ENCODE measurements at regions not wholly inside any gene's neighbourhood (a gene's known extent, or its start where the extent isn't known, plus 50 kb on each side); places are given as distances from the start of the nearest gene placed in this dataset.

GRCh38 chr18:24731981-24732380 lies 271.5 kb downstream of the HRH4 start:
- no peak for TF ChIP-seq CTCF (conservative IDR thresholded peaks at IDR 0.05; ENCODE audit: control insufficient read depth, insufficient read depth, low read depth, low read length)
- H3K4me3 ChIP-seq (ENCODE audit: control insufficient read depth, low read depth, low read length), result no peak overlapping the region
- peak; percentile 38 for DNase-seq (ENCODE audit: low read depth)

GRCh38 chr18:24734058-24734457 lies 273.6 kb downstream of the HRH4 start:
- DNase-seq (ENCODE audit: low read depth), result peak; percentile 40
- TF ChIP-seq CTCF (conservative IDR thresholded peaks at IDR 0.05; ENCODE audit: control insufficient read depth, insufficient read depth, low read depth, low read length), result peak; percentile 30

GRCh38 chr18:24735624-24736231 lies 275.3 kb downstream of the HRH4 start:
- H3K4me3 ChIP-seq (ENCODE audit: control insufficient read depth, low read depth, low read length), result no peak overlapping the region
- no peak for TF ChIP-seq CTCF (conservative IDR thresholded peaks at IDR 0.05; ENCODE audit: control insufficient read depth, insufficient read depth, low read depth, low read length)
- DNase-seq (ENCODE audit: low read depth), result no peak

More at GRCh38 chr18:24734058-24734457, 273.6 kb downstream of the HRH4 start:
- H3K4me3 ChIP-seq (ENCODE audit: control insufficient read depth, low read depth, low read length), result no peak overlapping the region

- TF ChIP-seq CTCF (conservative IDR thresholded peaks at IDR 0.05; ENCODE audit: control insufficient read depth, insufficient read depth, low read depth, low read length), result no peak
- H3K4me3 ChIP-seq (ENCODE audit: control insufficient read depth, low read depth, low read length), result no peak overlapping the region
- no peak for DNase-seq (ENCODE audit: low read depth)
Measured at GRCh38 chr18:24736662-24737330, 276.4 kb downstream of the HRH4 start.

GRCh38 chr18:24740829-24741228 lies 280.4 kb downstream of the HRH4 start:
- no peak for DNase-seq (ENCODE audit: low read depth)
- H3K4me3 ChIP-seq (ENCODE audit: control insufficient read depth, low read depth, low read length), result no peak overlapping the region
- TF ChIP-seq CTCF (conservative IDR thresholded peaks at IDR 0.05; ENCODE audit: control insufficient read depth, insufficient read depth, low read depth, low read length), result no peak

- H3K4me3 ChIP-seq (ENCODE audit: control insufficient read depth, low read depth, low read length), result no peak overlapping the region
- DNase-seq (ENCODE audit: low read depth), result no peak
- TF ChIP-seq CTCF (conservative IDR thresholded peaks at IDR 0.05; ENCODE audit: control insufficient read depth, insufficient read depth, low read depth, low read length), result no peak
Measured at GRCh38 chr18:24741321-24741720, 280.9 kb downstream of the HRH4 start.

All from fibroblast of mammary gland (primary cell).